Activated B cell treated with CpG ODN at 0.5 μM for 24 hours (primary cell): ENCODE measurements at regions not wholly inside any gene's neighbourhood (a gene's known extent, or its start where the extent isn't known, plus 50 kb on each side); places are given as distances from the start of the nearest gene placed in this dataset.

Experiments
- ATAC-seq: fragments of 200-7000 bp; cut with Tn5 transposase; one replicate; pipeline ENCODE4 v1.10.0; 2021; ENCODE audit warnings: low read depth, mild to moderate bottlenecking, moderate library complexity
- CTCF ChIA-PET: fragments of 350-600 bp; sonication (Branson Sonifier 250); formaldehyde crosslinking; loops from one replicate; lab custom pipeline; 2021; ENCODE audit warnings: antibody characterized with exemption; lab: Charles Lee
- POLR2A ChIA-PET: fragments of 350-600 bp; sonication (Branson Sonifier 250); formaldehyde crosslinking; loops from one replicate; lab custom pipeline; 2021; ENCODE audit warnings: antibody characterized with exemption; lab: Charles Lee
- DNase-seq: peaks from one replicate; pipeline ENCODE4 v3.0.0; 2022
- H3K27ac Mint-ChIP-seq: one replicate; pipeline ENCODE4 v1.8.0; 2020; ENCODE audit warnings: mixed read lengths
- H3K27me3 Mint-ChIP-seq: one replicate; pipeline ENCODE4 v1.8.0; 2021; ENCODE audit warnings: mixed read lengths
- H3K36me3 Mint-ChIP-seq: one replicate; pipeline ENCODE4 v1.8.0; 2021; ENCODE audit warnings: low read depth, mixed read lengths
- H3K4me1 Mint-ChIP-seq: one replicate; pipeline ENCODE4 v1.8.0; 2021; ENCODE audit warnings: mixed read lengths
- H3K4me3 Mint-ChIP-seq: one replicate; pipeline ENCODE4 v1.8.0; 2020; ENCODE audit warnings: mild to moderate bottlenecking, mixed read lengths
- H3K9me3 Mint-ChIP-seq: one replicate; pipeline ENCODE4 v1.8.0; 2020; ENCODE audit warnings: mixed read lengths
- CTCF ChIP-seq: fragments of 200-600 bp; IDR thresholded peaks from one replicate; pipeline ENCODE4 v1.8.0; 2022; ENCODE audit warnings: antibody characterized with exemption, mild to moderate bottlenecking
- intact Hi-C: fragments of 100-400 bp; cut with micrococcal nuclease; formaldehyde crosslinking; loops from one replicate; pipeline ENCODE4 v1.15.1; 2024

GRCh38 chr13:107554460-107554859 is 660.9 kb downstream of the LIG4 start:
- DNase-seq (no peak), ATAC-seq (no peak)
- Mint-ChIP-seq H3K27ac (no peak overlapping the region), H3K4me3 (no peak overlapping the region), H3K36me3 (no peaks in the 10 kb centered on the region), H3K9me3 (peaks cover 3% of the 10 kb centered on the region), H3K27me3 (no peaks in the 10 kb centered on the region), H3K4me1 (no peaks in the 10 kb centered on the region)
- CTCF ChIA-PET: no interaction called here
- TF ChIP-seq CTCF: no peak
- intact Hi-C loops: no loop called here
- POLR2A ChIA-PET: no interaction called here

GRCh38 chr13:107553838-107554237 is 661.5 kb downstream of the LIG4 start:
- intact Hi-C loops: no loop called here
- H3K4me3 Mint-ChIP-seq: no peak overlapping the region
- ChIA-PET CTCF (no interaction called here), POLR2A (no interaction called here)
- peaks cover 3% of the 10 kb centered on the region for H3K9me3 Mint-ChIP-seq
- H3K4me1 Mint-ChIP-seq: no peaks in the 10 kb centered on the region
- no peak overlapping the region for H3K27ac Mint-ChIP-seq
- DNase-seq: no peak
- no peaks in the 10 kb centered on the region for H3K27me3 Mint-ChIP-seq
- H3K36me3 Mint-ChIP-seq: no peaks in the 10 kb centered on the region
- TF ChIP-seq CTCF: no peak
- ATAC-seq: no peak

- no peaks in the 10 kb centered on the region for H3K27me3 Mint-ChIP-seq
- no peak for TF ChIP-seq CTCF
- intact Hi-C loops: no loop called here
- no peaks in the 10 kb centered on the region for H3K4me1 Mint-ChIP-seq
- CTCF ChIA-PET: no interaction called here
- H3K27ac Mint-ChIP-seq: no peak overlapping the region
- POLR2A ChIA-PET: no interaction called here
- H3K4me3 Mint-ChIP-seq: no peak overlapping the region
- no peaks in the 10 kb centered on the region for H3K36me3 Mint-ChIP-seq
- DNase-seq: no peak
- ATAC-seq: no peak
- H3K9me3 Mint-ChIP-seq: no peaks in the 10 kb centered on the region
These were observed 663.8 kb downstream of the LIG4 start for GRCh38 chr13:107551521-107551920.

GRCh38 chr13:107548338-107548737 is 667.0 kb downstream of the LIG4 start:
- ChIA-PET CTCF (no interaction called here), POLR2A (no interaction called here)
- intact Hi-C loops: no loop called here
- Mint-ChIP-seq H3K27ac (no peak overlapping the region), H3K36me3 (no peaks in the 10 kb centered on the region), H3K4me3 (no peak overlapping the region), H3K27me3 (no peaks in the 10 kb centered on the region), H3K4me1 (no peaks in the 10 kb centered on the region), H3K9me3 (peaks cover 2% of the 10 kb centered on the region)
- TF ChIP-seq CTCF: no peak
- DNase-seq: no peak
- ATAC-seq: no peak

GRCh38 chr13:107545946-107546502 is 669.3 kb downstream of the LIG4 start:
- intact Hi-C loops: no loop called here
- Mint-ChIP-seq H3K27ac (no peak overlapping the region), H3K4me1 (no peaks in the 10 kb centered on the region), H3K4me3 (no peak overlapping the region), H3K9me3 (peaks cover 2% of the 10 kb centered on the region), H3K36me3 (no peaks in the 10 kb centered on the region), H3K27me3 (no peaks in the 10 kb centered on the region)
- DNase-seq: no peak
- ATAC-seq: no peak
- ChIA-PET CTCF (no interaction called here), POLR2A (no interaction called here)
- TF ChIP-seq CTCF: no peak
